Rectal smooth muscle tissue (tissue), 1 donor: ENCODE measurements at regions not wholly inside any gene's neighbourhood (a gene's known extent, or its start where the extent isn't known, plus 50 kb on each side); places are given as distances from the start of the nearest gene placed in this dataset.

ENCODE experiments used
- H3K27ac ChIP-seq: one replicate; pipeline ENCODE4 v1.7.0; 2013; ENCODE audit warnings: low read depth, low read length, inconsistent platforms
- H3K27me3 ChIP-seq: one replicate; pipeline ENCODE4 v1.7.0; 2013; ENCODE audit warnings: low read length; ENCODE audit not compliant: control insufficient read depth, insufficient read depth
- H3K36me3 ChIP-seq: one replicate; pipeline ENCODE4 v1.7.0; 2013; ENCODE audit warnings: low read length; ENCODE audit not compliant: control insufficient read depth, insufficient read depth
- H3K4me1 ChIP-seq: one replicate; pipeline ENCODE4 v1.7.0; 2013; ENCODE audit warnings: low read length; ENCODE audit not compliant: control insufficient read depth, insufficient read depth
- H3K4me3 ChIP-seq: one replicate; pipeline ENCODE4 v1.7.0; 2013; ENCODE audit warnings: low read length
- H3K9ac ChIP-seq: one replicate; pipeline ENCODE4 v1.7.0; 2013; ENCODE audit warnings: low read length

DNA sequence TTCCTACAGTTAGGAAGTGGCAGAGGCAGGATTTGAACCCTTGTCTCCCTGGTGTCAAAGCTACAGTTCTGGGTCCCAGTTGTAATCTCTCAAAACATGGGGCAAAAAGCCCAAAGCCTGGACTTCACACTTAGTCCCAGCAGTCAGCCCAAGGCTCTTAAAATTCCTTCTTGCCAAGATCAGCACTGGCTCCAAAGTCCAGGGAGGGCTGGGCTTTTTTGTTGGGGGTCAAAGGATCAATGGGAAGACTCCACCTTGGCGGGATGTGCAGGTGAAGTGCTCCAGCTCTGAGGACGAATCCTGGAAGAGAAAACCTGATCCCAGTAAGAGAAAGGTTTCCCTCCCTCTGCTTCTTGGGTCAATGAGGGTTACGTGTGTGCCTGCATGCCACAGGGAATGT lies 195.5 kb downstream of the HAPSTR1 start:
- Histone ChIP-seq H3K27me3 (no peaks in the 10 kb centered on the region), H3K4me3 (no peak overlapping the region), H3K4me1 (no peaks in the 10 kb centered on the region), H3K27ac (no peak overlapping the region), H3K36me3 (no peaks in the 10 kb centered on the region), H3K9ac (no peak overlapping the region)

DNA sequence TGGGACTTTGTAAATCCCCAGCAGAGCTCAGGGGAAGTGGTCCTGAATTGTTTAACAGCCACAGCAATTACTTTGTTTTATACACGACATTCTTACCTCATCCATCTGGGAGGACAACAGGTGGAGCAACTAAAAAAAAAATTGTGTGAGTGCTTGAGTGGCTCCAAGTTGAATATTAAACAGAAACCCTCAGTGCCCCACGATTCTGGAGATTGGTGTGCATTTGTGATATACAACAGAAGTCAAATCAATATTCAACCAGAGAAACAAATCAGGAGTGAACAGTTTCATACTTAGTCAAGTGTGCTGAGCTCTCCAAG lies 204.8 kb downstream of the HAPSTR1 start:
- H3K36me3 ChIP-seq: no peaks in the 10 kb centered on the region
- no peaks in the 10 kb centered on the region for H3K4me1 ChIP-seq
- no peak overlapping the region for H3K4me3 ChIP-seq
- H3K27me3 ChIP-seq: no peaks in the 10 kb centered on the region
- no peak overlapping the region for H3K27ac ChIP-seq
- H3K9ac ChIP-seq: no peak overlapping the region

DNA sequence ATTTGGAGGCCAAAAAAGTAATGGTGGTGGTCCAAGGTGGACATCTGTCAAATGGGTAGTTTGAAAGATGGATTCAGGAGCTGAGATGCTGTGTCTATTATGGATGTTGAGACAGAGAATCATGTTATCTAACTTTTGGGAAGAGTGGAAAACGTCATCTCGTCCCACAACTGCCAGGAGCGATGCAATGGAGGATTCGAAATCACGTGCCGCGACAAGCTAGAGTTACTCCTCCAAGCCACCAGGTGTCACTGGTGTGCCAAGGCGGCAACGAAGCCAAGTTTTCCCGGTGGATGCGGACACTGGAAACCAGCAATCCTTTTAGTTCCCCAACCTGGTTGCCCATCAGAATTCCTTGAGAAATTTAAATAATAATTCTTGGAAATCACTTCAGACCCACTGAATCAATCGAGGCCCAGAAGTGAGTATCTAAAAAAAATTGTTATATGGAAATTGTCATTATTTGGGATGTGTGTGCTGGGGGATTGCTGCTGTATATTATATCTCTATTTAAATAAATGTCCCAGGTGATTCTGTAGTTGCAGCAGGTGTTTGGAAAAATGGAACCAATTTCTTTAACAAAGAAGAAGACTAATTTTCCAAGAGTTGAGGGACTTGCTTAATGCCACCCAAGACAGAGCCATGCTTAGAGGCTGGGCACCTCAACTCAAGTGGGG lies 206.1 kb downstream of the HAPSTR1 start:
- Histone ChIP-seq H3K9ac (no peak overlapping the region), H3K4me1 (no peaks in the 10 kb centered on the region), H3K27ac (no peak overlapping the region), H3K4me3 (no peak overlapping the region), H3K27me3 (no peaks in the 10 kb centered on the region), H3K36me3 (no peaks in the 10 kb centered on the region)

DNA sequence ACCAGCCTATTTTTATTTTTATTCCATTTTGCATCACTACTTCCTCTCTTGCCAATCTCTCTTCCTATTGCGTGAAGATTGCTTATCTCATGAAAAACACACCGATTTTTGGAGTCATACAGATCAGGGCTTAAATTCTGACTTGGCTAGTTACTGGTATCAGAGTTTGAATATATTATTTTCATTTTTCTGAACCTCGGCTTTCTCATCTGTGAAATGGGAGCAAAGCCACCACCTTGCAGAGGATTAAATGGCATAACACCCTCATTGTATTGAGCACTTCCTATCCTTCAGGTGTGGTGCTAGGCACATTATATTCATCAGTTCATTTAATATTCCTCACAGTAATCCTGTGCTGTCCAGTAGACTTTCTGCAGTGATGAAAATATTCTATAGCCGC lies 208.8 kb downstream of the HAPSTR1 start:
- H3K27me3 ChIP-seq: no peaks in the 10 kb centered on the region
- no peak overlapping the region for H3K9ac ChIP-seq
- H3K36me3 ChIP-seq: no peaks in the 10 kb centered on the region
- H3K4me1 ChIP-seq: no peaks in the 10 kb centered on the region
- H3K27ac ChIP-seq: no peak overlapping the region
- H3K4me3 ChIP-seq: no peak overlapping the region

DNA sequence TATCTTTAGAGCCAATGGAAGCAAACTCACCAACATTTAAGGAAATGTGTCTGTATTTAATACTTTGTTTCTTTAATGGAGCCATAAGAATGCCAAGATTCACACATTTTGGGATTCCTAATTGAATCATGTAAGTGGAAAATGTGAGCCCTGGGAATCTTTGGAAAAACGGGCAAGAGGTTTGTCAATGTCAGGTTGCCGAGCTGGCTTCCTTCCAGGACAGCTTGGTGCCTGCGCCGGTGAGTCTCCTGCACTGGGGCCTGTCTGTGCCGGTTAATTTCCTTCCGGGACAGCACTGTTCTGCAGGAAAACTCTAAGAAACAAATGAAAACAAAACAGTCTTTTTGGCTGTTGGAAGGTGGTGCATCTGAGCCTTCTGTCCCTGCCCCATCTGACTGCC lies 210.6 kb downstream of the HAPSTR1 start:
- H3K36me3 ChIP-seq: no peaks in the 10 kb centered on the region
- H3K9ac ChIP-seq: no peak overlapping the region
- no peaks in the 10 kb centered on the region for H3K4me1 ChIP-seq
- H3K27ac ChIP-seq: no peak overlapping the region
- H3K27me3 ChIP-seq: no peaks in the 10 kb centered on the region
- H3K4me3 ChIP-seq: no peak overlapping the region

DNA sequence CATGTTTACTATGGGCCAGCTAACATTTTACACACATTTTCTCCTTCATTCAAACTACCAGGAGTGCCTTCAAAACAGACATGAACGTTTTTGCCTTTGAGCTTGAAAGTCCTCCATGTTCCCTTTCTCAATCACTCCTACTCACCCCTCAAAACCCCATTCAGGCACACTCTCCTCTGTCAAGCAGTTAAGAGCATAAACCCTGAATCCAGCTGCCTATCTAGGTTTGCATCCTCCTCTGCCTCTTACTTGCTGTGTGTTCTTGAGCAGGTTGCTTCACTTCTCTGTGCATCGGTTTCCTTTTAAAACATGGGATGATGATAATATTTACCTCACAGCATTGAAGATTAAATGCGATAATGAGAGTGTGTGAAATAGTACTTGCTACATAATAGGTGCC lies 215.3 kb downstream of the HAPSTR1 start:
- no peak overlapping the region for H3K4me3 ChIP-seq
- H3K36me3 ChIP-seq: no peaks in the 10 kb centered on the region
- H3K27me3 ChIP-seq: no peaks in the 10 kb centered on the region
- no peak overlapping the region for H3K27ac ChIP-seq
- no peaks in the 10 kb centered on the region for H3K4me1 ChIP-seq
- H3K9ac ChIP-seq: no peak overlapping the region

DNA sequence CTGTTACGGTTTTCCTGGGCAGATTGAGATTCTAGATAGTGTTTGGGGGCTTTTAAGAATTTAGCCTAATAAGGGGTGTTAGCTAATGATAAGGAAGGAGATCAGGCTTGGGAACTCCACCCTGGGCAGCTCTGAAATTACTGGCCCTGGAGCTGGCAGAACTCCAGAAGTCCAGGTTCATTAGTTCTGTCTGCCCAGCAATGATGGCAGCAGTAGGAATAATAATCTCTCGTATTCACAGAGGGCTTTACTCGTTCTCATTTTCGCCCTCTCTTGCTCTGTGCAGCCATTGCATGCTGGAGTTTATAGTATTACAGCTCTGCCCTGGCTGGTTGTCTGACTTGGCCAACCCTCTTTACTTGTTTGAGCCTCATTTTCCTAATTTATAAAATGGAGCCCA lies 216.0 kb downstream of the HAPSTR1 start:
- H3K27ac ChIP-seq: no peak overlapping the region
- no peaks in the 10 kb centered on the region for H3K27me3 ChIP-seq
- no peaks in the 10 kb centered on the region for H3K4me1 ChIP-seq
- no peak overlapping the region for H3K9ac ChIP-seq
- H3K36me3 ChIP-seq: no peaks in the 10 kb centered on the region
- no peak overlapping the region for H3K4me3 ChIP-seq

DNA sequence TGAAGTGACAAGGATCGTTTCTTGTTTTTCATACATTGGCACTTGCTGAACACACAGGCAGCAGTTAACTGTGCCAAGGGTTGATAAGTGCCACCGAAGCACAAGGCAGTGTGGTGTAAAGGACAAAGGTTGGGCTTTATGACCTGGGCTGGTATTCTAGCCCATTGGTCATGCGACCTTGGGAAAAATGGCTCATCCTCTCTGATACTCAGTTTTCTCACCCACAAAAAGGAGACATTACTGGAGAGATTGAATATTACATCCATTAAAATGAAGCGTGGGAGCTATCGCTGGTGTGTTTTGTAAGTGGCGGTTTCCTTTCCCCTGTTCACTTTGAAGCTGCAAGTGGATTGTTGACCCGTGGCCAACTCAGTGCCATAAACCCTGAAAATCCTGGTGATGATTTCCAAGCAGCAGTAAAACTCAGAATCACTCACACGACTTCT lies 216.9 kb downstream of the HAPSTR1 start:
- Histone ChIP-seq H3K27ac (no peak overlapping the region), H3K9ac (no peak overlapping the region), H3K36me3 (no peaks in the 10 kb centered on the region), H3K4me1 (no peaks in the 10 kb centered on the region), H3K4me3 (no peak overlapping the region), H3K27me3 (no peaks in the 10 kb centered on the region)

DNA sequence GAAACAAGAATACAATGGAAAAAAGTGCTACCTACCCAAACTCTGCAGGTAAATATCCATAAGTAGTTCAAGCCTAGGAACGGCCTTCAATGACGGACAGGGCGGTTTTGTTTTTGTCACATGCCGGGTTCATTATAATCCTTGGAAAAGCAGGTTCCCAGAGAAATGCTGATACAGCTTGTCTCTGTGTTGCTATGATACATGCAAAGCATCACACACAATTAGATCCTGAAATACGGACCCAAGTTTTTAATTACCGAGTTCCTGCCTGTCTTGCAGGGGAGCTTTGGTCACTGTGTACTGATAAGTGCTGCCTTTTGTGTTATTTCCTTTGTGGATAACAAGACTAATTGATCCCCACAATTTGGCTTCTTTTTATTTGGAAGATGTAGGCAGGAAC lies 217.4 kb downstream of the HAPSTR1 start:
- Histone ChIP-seq H3K9ac (no peak overlapping the region), H3K4me1 (no peaks in the 10 kb centered on the region), H3K36me3 (no peaks in the 10 kb centered on the region), H3K4me3 (no peak overlapping the region), H3K27me3 (no peaks in the 10 kb centered on the region), H3K27ac (no peak overlapping the region)

DNA sequence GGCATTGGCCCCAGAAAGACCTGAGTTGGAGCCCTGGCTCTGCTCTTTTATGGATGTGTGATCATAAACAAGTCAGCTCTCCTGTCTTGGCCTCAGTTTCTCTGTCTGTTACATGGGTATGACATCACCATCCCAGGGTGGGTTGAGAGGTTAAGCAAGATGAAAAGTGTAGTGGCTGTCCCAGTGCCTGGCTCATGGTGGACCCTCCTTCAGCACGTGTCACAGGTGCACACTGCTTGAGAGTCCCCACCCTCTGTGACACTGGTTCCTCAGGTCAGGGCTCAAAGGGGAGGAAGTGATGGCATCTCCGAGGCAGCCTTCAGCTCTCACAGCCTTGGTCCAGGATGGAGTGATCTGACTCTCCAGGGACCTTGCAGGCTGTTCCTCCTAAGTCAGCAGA lies 218.4 kb downstream of the HAPSTR1 start:
- H3K36me3 ChIP-seq: no peaks in the 10 kb centered on the region
- H3K27me3 ChIP-seq: no peaks in the 10 kb centered on the region
- no peaks in the 10 kb centered on the region for H3K4me1 ChIP-seq
- H3K4me3 ChIP-seq: no peak overlapping the region
- no peak overlapping the region for H3K9ac ChIP-seq
- no peak overlapping the region for H3K27ac ChIP-seq

DNA sequence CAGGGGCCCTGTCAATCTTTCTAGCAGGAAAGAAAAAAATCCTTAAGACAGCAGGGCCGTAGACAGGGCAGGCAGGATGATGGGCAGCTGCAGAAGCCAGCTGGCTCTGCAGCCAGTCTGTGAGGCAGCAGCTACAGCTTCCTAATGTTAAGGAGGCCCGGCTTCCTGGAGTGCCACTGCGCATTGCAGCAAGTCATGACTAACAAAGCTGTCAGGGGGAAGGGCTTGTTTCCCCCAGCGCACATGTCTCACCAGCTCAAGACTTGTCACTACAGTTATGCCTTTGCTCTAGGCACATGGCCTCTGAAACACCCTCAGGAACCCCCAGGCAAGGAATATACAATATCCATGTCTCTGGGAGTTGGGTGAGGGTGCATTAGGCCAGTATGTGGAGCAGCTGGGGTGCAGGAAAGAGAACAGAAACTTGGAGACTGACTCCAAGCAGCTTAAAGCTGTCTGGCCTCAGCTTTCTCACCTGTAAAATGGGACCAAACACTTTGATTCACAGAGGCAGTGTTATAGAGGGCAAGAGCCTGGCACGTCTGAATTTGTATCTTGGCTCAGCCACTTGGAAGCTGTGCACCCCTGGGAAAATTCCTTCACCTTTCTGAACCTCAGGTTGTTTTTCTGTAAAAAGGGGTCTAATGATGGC lies 220.0 kb downstream of the HAPSTR1 start:
- no peak overlapping the region for H3K27ac ChIP-seq
- H3K4me3 ChIP-seq: no peak overlapping the region
- H3K36me3 ChIP-seq: no peaks in the 10 kb centered on the region
- no peaks in the 10 kb centered on the region for H3K27me3 ChIP-seq
- no peaks in the 10 kb centered on the region for H3K4me1 ChIP-seq
- H3K9ac ChIP-seq: no peak overlapping the region

DNA sequence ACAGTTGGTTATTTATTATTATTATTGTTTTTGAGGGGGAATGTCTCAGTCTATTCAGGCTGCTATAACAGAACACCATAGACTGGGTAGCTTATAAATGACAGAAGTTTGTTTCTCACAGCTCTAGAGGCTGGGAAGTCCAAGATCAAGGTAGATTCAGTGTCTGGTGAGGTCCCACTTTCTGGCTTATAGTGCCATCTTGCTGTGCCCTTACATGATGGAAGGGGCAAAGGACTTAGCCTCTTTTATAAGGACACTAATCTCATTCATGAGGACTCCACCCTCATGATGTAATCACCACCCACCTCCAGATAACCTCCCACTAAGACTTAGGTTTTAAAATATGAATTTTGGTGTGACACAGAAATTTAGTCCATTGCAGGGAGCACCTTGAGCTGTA lies 224.6 kb downstream of the HAPSTR1 start:
- H3K4me1 ChIP-seq: no peaks in the 10 kb centered on the region
- no peak overlapping the region for H3K4me3 ChIP-seq
- H3K36me3 ChIP-seq: no peaks in the 10 kb centered on the region
- H3K27me3 ChIP-seq: no peaks in the 10 kb centered on the region
- H3K9ac ChIP-seq: no peak overlapping the region
- no peak overlapping the region for H3K27ac ChIP-seq

DNA sequence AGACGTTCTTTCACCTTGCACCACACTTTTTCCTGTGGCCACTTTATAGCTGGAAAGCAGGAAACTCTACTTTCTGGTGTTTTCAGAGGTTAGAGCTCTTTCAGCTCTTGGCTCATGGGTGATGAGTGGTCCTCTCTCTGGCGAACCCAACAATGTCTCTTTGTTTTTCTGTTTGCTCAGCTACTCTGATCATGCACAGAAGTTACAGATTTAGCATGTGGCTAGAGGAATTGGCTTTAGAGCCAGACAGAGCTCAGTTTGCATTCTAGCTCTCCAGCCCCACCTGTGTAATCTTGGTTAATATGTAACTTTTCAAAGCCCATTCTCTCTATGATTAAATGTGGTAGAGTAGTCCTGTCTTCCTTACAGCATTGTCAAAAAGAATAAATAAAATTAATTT lies 225.2 kb downstream of the HAPSTR1 start:
- Histone ChIP-seq H3K4me1 (no peaks in the 10 kb centered on the region), H3K9ac (no peak overlapping the region), H3K27ac (no peak overlapping the region), H3K27me3 (no peaks in the 10 kb centered on the region), H3K36me3 (no peaks in the 10 kb centered on the region), H3K4me3 (no peak overlapping the region)
